H9 (cell line): ENCODE measurements at regions not wholly inside any gene's neighbourhood (a gene's known extent, or its start where the extent isn't known, plus 50 kb on each side); places are given as distances from the start of the nearest gene placed in this dataset.

Source experiments
- DNase-seq: peaks from one replicate; pipeline ENCODE4 v3.0.0-alpha.2; 2017
- H2AFZ ChIP-seq: one replicate; pipeline ENCODE4 v1.6.1; 2013; ENCODE audit warnings: mild to moderate bottlenecking, low read length, control low read depth, moderate library complexity
- H2AK5ac ChIP-seq: 2 replicates; pipeline ENCODE4 v1.6.1; 2013; ENCODE audit warnings: low read length, control low read depth, mixed read lengths; ENCODE audit not compliant: insufficient read length
- H2BK120ac ChIP-seq: one replicate; pipeline ENCODE4 v1.6.1; 2013; ENCODE audit warnings: low read depth, mild to moderate bottlenecking, low read length, control low read depth, inconsistent platforms; ENCODE audit not compliant: poor library complexity, severe bottlenecking
- H2BK12ac ChIP-seq: 2 replicates; pipeline ENCODE4 v1.6.1; 2013; ENCODE audit warnings: low read length, control low read depth, mixed read lengths, low read depth; ENCODE audit not compliant: insufficient read length
- H2BK15ac ChIP-seq: 2 replicates; pipeline ENCODE4 v1.6.1; 2013; ENCODE audit warnings: low read depth, low read length, control low read depth
- H2BK20ac ChIP-seq: one replicate; pipeline ENCODE4 v1.6.1; 2013; ENCODE audit warnings: low read depth, mild to moderate bottlenecking, low read length, control low read depth, inconsistent platforms; ENCODE audit not compliant: poor library complexity, severe bottlenecking
- H2BK5ac ChIP-seq: 2 replicates; pipeline ENCODE4 v1.6.1; 2013; ENCODE audit warnings: low read length, control low read depth, mixed read lengths; ENCODE audit not compliant: insufficient read length
- H3K14ac ChIP-seq: 2 replicates; pipeline ENCODE4 v1.6.1; 2013; ENCODE audit warnings: low read length, control low read depth; ENCODE audit not compliant: insufficient read depth
- H3K18ac ChIP-seq: 2 replicates; pipeline ENCODE4 v1.6.1; 2013; ENCODE audit warnings: low read depth, mild to moderate bottlenecking, mixed read lengths, low read length, control low read depth; ENCODE audit not compliant: insufficient read length
- H3K23ac ChIP-seq: 2 replicates; pipeline ENCODE4 v1.6.1; 2013; ENCODE audit warnings: low read length, control low read depth, mixed read lengths, low read depth; ENCODE audit not compliant: insufficient read length
- H3K23me2 ChIP-seq: 2 replicates; pipeline ENCODE4 v1.6.1; 2013; ENCODE audit warnings: low read depth, mild to moderate bottlenecking, mixed read lengths, low read length, control low read depth; ENCODE audit not compliant: insufficient read length, poor library complexity, severe bottlenecking
- H3K27ac ChIP-seq: 2 replicates; pipeline ENCODE4 v1.5.1; 2013; ENCODE audit warnings: low read length, control low read depth, mixed read lengths, low read depth; ENCODE audit not compliant: insufficient read length
- H3K27me3 ChIP-seq: 2 replicates; pipeline ENCODE4 v1.6.1; 2013; ENCODE audit warnings: low read length, control low read depth, inconsistent platforms; ENCODE audit not compliant: insufficient read depth
- H3K4ac ChIP-seq: 2 replicates; pipeline ENCODE4 v1.6.1; 2013; ENCODE audit warnings: low read depth, mild to moderate bottlenecking, control low read depth, inconsistent platforms, low read length, moderate library complexity
- H3K4me1 ChIP-seq: 2 replicates; pipeline ENCODE4 v1.6.1; 2013; ENCODE audit warnings: low read length, control low read depth, inconsistent platforms; ENCODE audit not compliant: insufficient read depth
- H3K4me2 ChIP-seq: 2 replicates; pipeline ENCODE4 v1.6.1; 2013; ENCODE audit warnings: low read length, control low read depth, mixed read lengths; ENCODE audit not compliant: insufficient read length, insufficient read depth
- H3K56ac ChIP-seq: 2 replicates; pipeline ENCODE4 v1.6.1; 2013; ENCODE audit warnings: low read depth, mild to moderate bottlenecking, mixed read lengths, low read length, control low read depth; ENCODE audit not compliant: insufficient read length
- H3K79me1 ChIP-seq: 2 replicates; pipeline ENCODE4 v1.6.1; 2013; ENCODE audit warnings: low read depth, mild to moderate bottlenecking, moderate library complexity, low read length, control low read depth, inconsistent platforms; ENCODE audit not compliant: insufficient read depth, poor library complexity, severe bottlenecking
- H3K79me2 ChIP-seq: 2 replicates; pipeline ENCODE4 v1.6.1; 2013; ENCODE audit warnings: low read length, control low read depth, inconsistent platforms; ENCODE audit not compliant: insufficient read depth
- H3K9ac ChIP-seq: 2 replicates; pipeline ENCODE4 v1.6.1; 2013; ENCODE audit warnings: low read length, control low read depth, mixed read lengths; ENCODE audit not compliant: insufficient read length; ENCODE audit errors: extremely low read depth
- H3K9me3 ChIP-seq: one replicate; pipeline ENCODE4 v1.6.1; 2013; ENCODE audit warnings: low read depth, low read length, inconsistent platforms; ENCODE audit not compliant: control insufficient read depth
- H3T11ph ChIP-seq: one replicate; pipeline ENCODE4 v1.6.1; 2013; ENCODE audit warnings: mild to moderate bottlenecking, low read length, control low read depth, inconsistent platforms
- H4K20me1 ChIP-seq: one replicate; pipeline ENCODE4 v1.6.1; 2013; ENCODE audit not compliant: control insufficient read depth, insufficient read length, insufficient read depth
- H4K5ac ChIP-seq: 2 replicates; pipeline ENCODE4 v1.6.1; 2013; ENCODE audit warnings: low read depth, mild to moderate bottlenecking, mixed read lengths, low read length, control low read depth; ENCODE audit not compliant: insufficient read length
- H4K8ac ChIP-seq: replicated peaks from 2 replicates; pipeline ENCODE4 v1.6.1; 2013; ENCODE audit warnings: low read length, control low read depth, mixed read lengths, low read depth; ENCODE audit not compliant: insufficient read length
- H4K91ac ChIP-seq: 2 replicates; pipeline ENCODE4 v1.6.1; 2013; ENCODE audit warnings: low read depth, mild to moderate bottlenecking, moderate library complexity, mixed read lengths, low read length, control low read depth; ENCODE audit not compliant: insufficient read length
- H3K27ac Mint-ChIP-seq, 3 experiments: 2 replicates in 2 of 3; 3 replicates in 1 of 3; pipeline ENCODE4 v1.8.0; 2020 to 2021; ENCODE audit warnings: mixed read lengths in 3 of 3, mild to moderate bottlenecking in 1 of 3, moderate library complexity in 1 of 3
- H3K27me3 Mint-ChIP-seq: 2 replicates; pipeline ENCODE4 v1.8.0; 2021; ENCODE audit warnings: low read depth, mild to moderate bottlenecking, moderate library complexity, mixed read lengths
- H3K36me3 Mint-ChIP-seq, 3 experiments: 2 replicates in 2 of 3; 3 replicates in 1 of 3; pipeline ENCODE4 v1.8.0; 2020 to 2021; ENCODE audit warnings: low read depth in 3 of 3, mixed read lengths in 3 of 3; ENCODE audit not compliant: insufficient read depth in 1 of 3
- H3K4me1 Mint-ChIP-seq, 2 experiments: 2 replicates each; pipeline ENCODE4 v1.8.0; 2020; ENCODE audit warnings: mixed read lengths in 2 of 2
- H3K4me3 Mint-ChIP-seq, 2 experiments: 2 replicates in 1 of 2; 3 replicates in 1 of 2; pipeline ENCODE4 v1.8.0; 2020 to 2021; ENCODE audit warnings: mild to moderate bottlenecking in 2 of 2, mixed read lengths in 2 of 2, moderate library complexity in 1 of 2
- H3K9me3 Mint-ChIP-seq, 2 experiments: 2 replicates in 1 of 2; 3 replicates in 1 of 2; pipeline ENCODE4 v1.8.0; 2020; ENCODE audit warnings: mild to moderate bottlenecking in 2 of 2, mixed read lengths in 2 of 2, moderate library complexity in 1 of 2
- WGBS: extraction: QIAGEN DNeasy Blood & Tissue Kit; methylation state at CpG from one replicate; pipeline ENCODE4 v1.1.7; 2013; ENCODE audit warnings: missing lambda C conversion rate, low lambda C conversion rate, mixed read lengths; ENCODE audit not compliant: insufficient read length; ENCODE audit errors: extremely low coverage; 5-methylcytosine and 5-hydroxymethylcytosine counted together
- TF ChIP-seq, protein P1 (sequence below): fragments of 200-600 bp; sonication (generic); conservative IDR thresholded peaks from 3 replicates; pipeline ENCODE4 v1.8.0; 2021; ENCODE audit warnings: antibody characterized with exemption, mild to moderate bottlenecking

DNA sequence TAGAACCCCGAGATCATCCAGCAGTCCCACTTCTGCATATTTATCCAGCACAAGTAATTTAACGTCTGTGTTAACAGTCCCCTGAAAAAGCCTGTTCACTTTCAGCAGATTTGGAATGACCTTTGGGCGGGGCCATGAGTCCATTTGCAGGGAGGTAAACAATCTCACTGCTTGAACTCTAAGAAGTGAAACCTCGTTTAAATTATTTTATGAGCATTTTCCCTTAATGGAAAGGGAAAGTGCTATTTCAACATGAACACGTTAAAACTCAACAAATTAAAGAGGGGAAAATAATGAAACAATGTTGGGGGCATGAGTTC is 282.8 kb downstream of the GATA3 start:
- WGBS, result no CpG with 5 or more reads among the region's 5 CpGs
- TF ChIP-seq, protein P1, sequence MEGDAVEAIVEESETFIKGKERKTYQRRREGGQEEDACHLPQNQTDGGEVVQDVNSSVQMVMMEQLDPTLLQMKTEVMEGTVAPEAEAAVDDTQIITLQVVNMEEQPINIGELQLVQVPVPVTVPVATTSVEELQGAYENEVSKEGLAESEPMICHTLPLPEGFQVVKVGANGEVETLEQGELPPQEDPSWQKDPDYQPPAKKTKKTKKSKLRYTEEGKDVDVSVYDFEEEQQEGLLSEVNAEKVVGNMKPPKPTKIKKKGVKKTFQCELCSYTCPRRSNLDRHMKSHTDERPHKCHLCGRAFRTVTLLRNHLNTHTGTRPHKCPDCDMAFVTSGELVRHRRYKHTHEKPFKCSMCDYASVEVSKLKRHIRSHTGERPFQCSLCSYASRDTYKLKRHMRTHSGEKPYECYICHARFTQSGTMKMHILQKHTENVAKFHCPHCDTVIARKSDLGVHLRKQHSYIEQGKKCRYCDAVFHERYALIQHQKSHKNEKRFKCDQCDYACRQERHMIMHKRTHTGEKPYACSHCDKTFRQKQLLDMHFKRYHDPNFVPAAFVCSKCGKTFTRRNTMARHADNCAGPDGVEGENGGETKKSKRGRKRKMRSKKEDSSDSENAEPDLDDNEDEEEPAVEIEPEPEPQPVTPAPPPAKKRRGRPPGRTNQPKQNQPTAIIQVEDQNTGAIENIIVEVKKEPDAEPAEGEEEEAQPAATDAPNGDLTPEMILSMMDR, result no peak
- H3T11ph ChIP-seq, result no peak overlapping the region
- no peak overlapping the region for H3K23ac ChIP-seq
- peaks cover 4% of the 10 kb centered on the region for H3K23me2 ChIP-seq
- H3K27ac Mint-ChIP-seq, result no peak overlapping the region
- no peak overlapping the region for H3K18ac ChIP-seq
- H3K4me1 ChIP-seq, result no peaks in the 10 kb centered on the region
- peaks cover under 1% of the 10 kb centered on the region; the same call in 1 of the 2 replicates for H3K27me3 ChIP-seq
- H4K91ac ChIP-seq, result no peak overlapping the region
- no peak overlapping the region for H3K14ac ChIP-seq
- no peaks in the 10 kb centered on the region for H3K9me3 Mint-ChIP-seq
- no peak overlapping the region for H2BK12ac ChIP-seq
- H4K8ac ChIP-seq, result no peak overlapping the region
- H2AFZ ChIP-seq, result no peak overlapping the region
- H2BK20ac ChIP-seq, result no peak overlapping the region
- H3K4ac ChIP-seq, result no peak overlapping the region
- H3K9me3 ChIP-seq, result no peaks in the 10 kb centered on the region
- H3K27ac ChIP-seq, result no peak overlapping the region
- no peak overlapping the region for H2BK120ac ChIP-seq
- peaks cover 5 to 15% of the 10 kb centered on the region in 2 experiments; a peak in 3 of 4 replicates for H3K4me1 Mint-ChIP-seq
- H3K27me3 Mint-ChIP-seq, result peaks cover 16% of the 10 kb centered on the region
- no peak overlapping the region for H2AK5ac ChIP-seq
- H2BK5ac ChIP-seq, result no peak overlapping the region
- no peak overlapping the region for H3K4me3 Mint-ChIP-seq
- DNase-seq, result no peak
- H3K9ac ChIP-seq, result no peak overlapping the region
- no peaks in the 10 kb centered on the region for H3K36me3 Mint-ChIP-seq
- H2BK15ac ChIP-seq, result no peak overlapping the region
- no peak overlapping the region for H3K56ac ChIP-seq
- no peaks in the 10 kb centered on the region for H3K79me1 ChIP-seq
- H4K5ac ChIP-seq, result no peak overlapping the region
- H3K4me2 ChIP-seq, result no peak overlapping the region
- H4K20me1 ChIP-seq, result no peaks in the 10 kb centered on the region
- H3K79me2 ChIP-seq, result no peaks in the 10 kb centered on the region
